GM18861 (cell line): ENCODE measurements at regions not wholly inside any gene's neighbourhood (a gene's known extent, or its start where the extent isn't known, plus 50 kb on each side); places are given as distances from the start of the nearest gene placed in this dataset.

Experiments used
- ATAC-seq: cut with Tn5 transposase; IDR thresholded peaks from one replicate; pipeline ENCODE4 v1.9.1; 2021; ENCODE audit not compliant: unreplicated experiment

- no peak for ATAC-seq
Observed at GRCh38 chr10:47140761-47141348, 159.1 kb upstream of the GDF10 start.

GRCh38 chr10:47141349-47141748 lies 158.6 kb upstream of the GDF10 start:
- ATAC-seq: no peak

GRCh38 chr10:47143072-47143471 lies 156.9 kb upstream of the GDF10 start:
- no peak for ATAC-seq

DNA sequence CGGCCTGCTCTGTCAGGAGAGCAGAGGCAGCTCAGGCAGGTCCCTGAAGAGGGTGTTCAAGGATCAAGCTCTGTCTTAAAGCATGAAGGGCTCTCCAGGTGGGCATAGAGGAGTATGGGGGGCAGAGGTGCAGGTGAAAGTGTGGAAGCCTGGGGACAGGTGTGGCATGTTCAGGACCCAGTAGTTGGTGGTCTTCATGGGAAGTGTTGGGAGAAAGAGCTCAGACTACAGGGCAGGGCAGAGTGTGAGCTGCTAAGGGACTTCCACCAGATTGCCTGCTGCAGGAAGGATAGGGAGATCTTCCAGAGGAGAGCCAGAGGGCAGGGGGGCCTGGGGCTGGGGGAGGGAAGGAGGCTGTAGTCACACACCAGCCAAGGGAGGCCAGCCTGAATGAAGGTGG lies 156.5 kb upstream of the GDF10 start:
- no peak for ATAC-seq

DNA sequence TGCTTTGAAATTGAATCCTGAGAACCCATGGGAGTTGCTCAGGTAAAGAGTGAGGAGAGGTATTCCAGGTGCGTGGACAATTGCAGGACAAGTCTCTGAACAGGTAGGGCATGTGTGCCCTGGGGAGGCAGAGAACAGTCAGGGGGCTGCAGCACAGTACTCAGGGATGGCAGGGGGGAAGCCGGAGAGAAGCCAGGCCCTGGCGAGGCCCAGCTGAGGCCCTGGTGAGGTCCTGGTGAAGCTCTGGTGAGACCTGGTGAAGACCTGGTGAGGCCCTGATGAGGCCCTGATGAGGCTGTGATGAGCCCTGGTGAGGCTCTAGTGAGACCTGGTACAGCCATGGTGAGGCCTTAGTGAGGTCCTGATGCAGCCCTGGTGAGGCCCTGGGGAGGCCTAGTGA lies 155.5 kb upstream of the GDF10 start:
- ATAC-seq: no peak

- no peak for ATAC-seq
Observed at GRCh38 chr10:47145290-47145934, 154.6 kb upstream of the GDF10 start.

DNA sequence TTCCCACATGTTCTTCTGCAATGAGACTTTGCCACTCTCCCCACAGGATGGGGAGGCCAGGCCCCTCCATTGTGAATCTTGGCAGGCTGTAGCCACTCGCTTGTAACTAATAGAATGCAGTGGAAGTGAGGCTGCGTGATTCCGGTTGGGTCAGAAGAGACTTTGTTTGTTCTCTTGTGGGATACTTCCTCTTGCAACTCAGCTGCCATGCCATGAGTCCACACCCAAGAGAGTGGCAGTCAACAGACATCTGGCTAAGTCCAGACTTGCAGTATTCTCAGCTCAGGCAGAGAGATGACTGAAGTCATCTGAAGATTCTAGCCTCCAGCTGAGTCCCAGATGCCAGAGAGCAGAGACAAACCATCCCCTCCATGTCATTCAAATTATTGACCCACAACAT lies 153.4 kb upstream of the GDF10 start:
- ATAC-seq: no peak

GRCh38 chr10:47147186-47147585 lies 152.8 kb upstream of the GDF10 start:
- no peak for ATAC-seq

DNA sequence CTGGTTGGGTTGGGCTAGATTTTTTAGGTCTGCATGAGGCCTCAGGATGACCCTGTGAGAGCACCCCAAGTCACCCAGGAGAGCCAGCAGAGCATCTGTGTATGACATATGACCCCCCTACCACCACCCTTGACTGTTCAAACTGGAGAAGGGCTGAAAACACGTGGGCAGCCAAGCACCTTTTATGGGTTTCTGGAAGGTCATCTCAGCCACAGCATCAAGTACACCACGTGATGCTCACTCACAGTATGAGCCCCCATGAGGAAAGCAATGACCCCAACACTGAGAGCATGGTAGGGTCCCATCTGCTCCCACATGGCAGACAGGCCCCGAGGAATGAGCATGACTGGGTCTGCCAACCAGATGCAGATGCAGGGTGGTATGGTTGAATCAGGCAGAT lies 149.4 kb upstream of the GDF10 start:
- ATAC-seq: no peak

DNA sequence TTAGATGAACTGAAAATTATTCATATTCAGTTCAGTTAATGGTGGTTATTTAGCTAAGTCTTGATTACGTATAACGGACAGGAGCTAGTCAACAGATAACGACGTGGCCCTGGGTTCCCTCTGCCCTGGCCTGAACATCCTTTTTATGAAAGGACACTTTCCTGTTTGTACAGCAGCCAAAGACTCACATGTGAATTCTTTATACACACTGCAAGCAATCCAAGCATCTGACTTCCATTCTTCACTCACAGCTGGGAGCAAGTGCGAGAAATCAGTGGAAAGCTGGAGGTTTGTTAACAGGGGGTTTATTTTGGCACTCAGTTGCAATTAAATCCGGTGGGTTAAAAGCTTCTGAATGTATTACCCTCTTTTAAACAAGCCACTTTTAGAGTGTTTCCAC lies 148.1 kb upstream of the GDF10 start:
- no peak for ATAC-seq

- no peak for ATAC-seq
Observed at GRCh38 chr10:47152861-47153349, 147.1 kb upstream of the GDF10 start.

- ATAC-seq: no peak
Observed at GRCh38 chr10:47154762-47155161, 145.2 kb upstream of the GDF10 start.

DNA sequence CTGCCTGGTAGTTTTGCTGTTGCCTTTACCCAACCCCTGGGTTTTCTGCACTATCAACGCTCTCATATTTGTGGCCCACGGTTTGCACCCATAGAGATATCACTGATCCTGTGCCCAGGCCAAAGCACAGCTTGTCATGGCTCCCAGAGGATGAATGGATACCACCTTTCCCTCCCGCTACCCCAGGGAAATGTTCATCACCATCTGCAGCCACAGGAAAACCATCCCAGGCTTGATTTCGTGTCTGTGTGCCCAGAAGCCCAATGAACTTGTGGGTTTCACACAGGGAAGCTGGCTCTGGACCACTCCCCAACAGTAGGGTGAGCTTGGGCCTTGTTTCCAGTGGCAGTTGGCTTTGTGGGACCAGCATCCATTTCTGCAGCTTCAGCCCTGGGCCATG lies 143.1 kb upstream of the GDF10 start:
- ATAC-seq: no peak

DNA sequence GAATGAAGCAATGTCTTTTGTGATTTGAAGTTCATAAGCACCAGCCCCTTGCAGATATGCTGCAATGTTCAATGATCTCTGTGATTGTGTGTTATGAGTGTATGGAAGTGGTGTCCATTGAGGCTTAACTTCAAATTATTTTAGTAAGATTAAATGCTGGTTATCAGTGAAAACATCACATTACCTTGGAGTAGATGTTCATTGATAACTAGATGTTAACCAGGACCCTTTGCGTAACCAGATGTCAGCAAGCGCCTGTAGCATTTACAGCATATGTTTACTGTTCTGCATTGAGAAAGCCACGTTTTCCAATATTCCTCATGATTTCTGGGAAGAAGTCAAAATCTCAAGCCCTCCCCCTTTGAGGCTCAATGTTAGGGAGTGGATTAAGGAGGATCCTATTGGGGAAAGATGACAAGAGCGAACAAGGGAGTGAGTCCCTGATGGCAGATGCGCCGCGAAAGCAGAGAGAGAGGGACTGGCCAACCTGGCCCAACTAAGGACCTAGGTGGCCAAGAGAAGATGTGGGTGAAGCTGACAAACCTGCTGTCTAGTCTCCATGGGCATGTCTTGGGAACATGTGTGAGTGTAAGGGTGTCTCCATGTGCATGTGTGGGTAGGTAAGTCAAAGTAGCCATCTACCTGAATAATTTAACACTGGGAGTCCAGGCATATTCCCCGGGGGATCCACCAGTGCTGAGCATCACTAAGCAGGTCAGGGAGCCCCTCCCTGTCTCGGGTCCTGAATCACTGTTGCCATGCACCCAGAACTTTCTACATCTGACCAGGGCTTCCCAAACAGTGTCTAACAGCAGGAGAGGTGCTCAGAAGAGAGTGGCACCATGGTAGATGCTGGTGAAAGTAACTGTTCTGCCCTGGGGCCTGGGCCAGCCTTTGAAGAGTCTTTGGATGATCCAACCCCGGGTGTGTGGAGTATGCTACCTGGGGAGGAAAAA lies 141.6 kb upstream of the GDF10 start:
- ATAC-seq: no peak

GRCh38 chr10:47159361-47160260 lies 140.4 kb upstream of the GDF10 start:
- no peak for ATAC-seq

GRCh38 chr10:47160261-47160908 lies 139.6 kb upstream of the GDF10 start:
- no peak for ATAC-seq

DNA sequence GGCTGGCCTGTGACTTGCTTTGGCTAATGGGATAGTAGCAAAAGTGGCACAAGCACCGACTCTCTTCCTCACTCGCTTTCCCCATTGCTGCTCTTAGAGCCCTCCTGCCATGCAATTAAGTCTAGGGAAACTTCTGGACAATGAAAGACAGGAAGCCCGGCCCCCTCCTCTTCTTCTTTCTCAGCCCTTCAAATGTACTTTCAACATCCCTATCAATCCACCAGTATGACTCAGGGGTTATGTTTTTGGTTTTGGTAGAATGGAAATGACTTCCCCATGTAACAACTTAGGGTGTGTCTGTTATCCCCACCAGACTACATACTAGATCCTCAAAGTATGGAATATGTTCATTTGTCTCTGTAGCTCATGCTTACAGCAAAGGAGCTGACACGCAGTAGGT lies 139.0 kb upstream of the GDF10 start:
- no peak for ATAC-seq

DNA sequence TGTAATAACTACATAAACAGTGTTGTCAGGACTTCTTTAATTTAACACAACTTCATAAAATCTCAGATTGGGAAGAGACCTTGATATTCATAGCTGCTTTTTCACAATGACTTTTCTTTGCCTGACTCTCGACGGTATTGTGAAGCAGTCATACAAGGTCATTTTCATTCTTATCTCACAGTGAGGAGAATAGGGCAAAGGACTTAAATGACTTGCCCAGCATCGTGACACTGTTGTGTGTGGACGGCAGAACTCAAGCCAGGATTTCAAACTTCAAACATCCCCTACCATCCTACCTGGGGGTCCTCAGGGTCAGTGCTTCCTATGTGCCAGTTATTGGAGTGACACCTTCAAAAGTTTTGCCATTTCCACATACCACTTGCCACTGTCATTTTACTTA lies 138.5 kb upstream of the GDF10 start:
- ATAC-seq: no peak

- no peak for ATAC-seq
Observed at GRCh38 chr10:47164126-47164799, 135.7 kb upstream of the GDF10 start.

DNA sequence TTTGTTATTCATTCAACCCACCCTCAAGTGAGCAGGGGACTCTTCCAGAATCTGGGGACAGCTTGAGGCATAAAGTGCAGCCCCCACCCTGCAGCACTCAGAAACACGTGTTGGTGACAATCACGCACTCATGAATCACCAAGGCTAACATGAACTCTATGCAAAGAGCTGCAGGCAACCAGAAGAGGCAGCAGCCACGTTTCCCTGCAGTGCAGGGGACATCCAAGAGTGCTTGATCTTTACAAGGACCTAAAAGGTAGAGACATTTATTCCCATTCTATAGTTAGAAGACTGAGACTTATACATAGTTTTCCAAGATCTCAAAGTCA lies 135.2 kb upstream of the GDF10 start:
- no peak for ATAC-seq
